Left ventricle myocardium inferior (tissue), 1 donor: ENCODE measurements at regions not wholly inside any gene's neighbourhood (a gene's known extent, or its start where the extent isn't known, plus 50 kb on each side); places are given as distances from the start of the nearest gene placed in this dataset.

Experiments used
- DNase-seq: peaks from one replicate; pipeline ENCODE4 v3.0.0-alpha.2; 2020
- H3K27ac ChIP-seq: fragments of 200-600 bp; replicated peaks from 2 replicates; pipeline ENCODE4 v1.8.0; 2021
- H3K27me3 ChIP-seq: fragments of 200-600 bp; 2 replicates; pipeline ENCODE4 v1.8.0; 2021; ENCODE audit warnings: low read depth
- H3K36me3 ChIP-seq: fragments of 200-600 bp; 2 replicates; pipeline ENCODE4 v1.8.0; 2021
- H3K4me1 ChIP-seq: fragments of 200-600 bp; 2 replicates; pipeline ENCODE4 v1.8.0; 2021
- H3K4me3 ChIP-seq: fragments of 200-600 bp; 2 replicates; pipeline ENCODE4 v1.8.0; 2021; ENCODE audit warnings: mild to moderate bottlenecking, moderate library complexity
- H3K9me3 ChIP-seq: fragments of 200-600 bp; replicated peaks from 2 replicates; pipeline ENCODE4 v1.8.0; 2021
- intact Hi-C: fragments of 100-400 bp; cut with micrococcal nuclease; formaldehyde crosslinking; loops from one replicate; pipeline ENCODE4 v1.11.0; 2022
- TF ChIP-seq, protein P1 (sequence below): fragments of 200-600 bp; IDR thresholded peaks from 2 replicates; pipeline ENCODE4 v1.8.0; 2021; ENCODE audit warnings: antibody characterized with exemption, mild to moderate bottlenecking, borderline replicate concordance
- donor health status: DM: no; HTN: yes; CAD: no; lungs with severe emphysema.

DNA sequence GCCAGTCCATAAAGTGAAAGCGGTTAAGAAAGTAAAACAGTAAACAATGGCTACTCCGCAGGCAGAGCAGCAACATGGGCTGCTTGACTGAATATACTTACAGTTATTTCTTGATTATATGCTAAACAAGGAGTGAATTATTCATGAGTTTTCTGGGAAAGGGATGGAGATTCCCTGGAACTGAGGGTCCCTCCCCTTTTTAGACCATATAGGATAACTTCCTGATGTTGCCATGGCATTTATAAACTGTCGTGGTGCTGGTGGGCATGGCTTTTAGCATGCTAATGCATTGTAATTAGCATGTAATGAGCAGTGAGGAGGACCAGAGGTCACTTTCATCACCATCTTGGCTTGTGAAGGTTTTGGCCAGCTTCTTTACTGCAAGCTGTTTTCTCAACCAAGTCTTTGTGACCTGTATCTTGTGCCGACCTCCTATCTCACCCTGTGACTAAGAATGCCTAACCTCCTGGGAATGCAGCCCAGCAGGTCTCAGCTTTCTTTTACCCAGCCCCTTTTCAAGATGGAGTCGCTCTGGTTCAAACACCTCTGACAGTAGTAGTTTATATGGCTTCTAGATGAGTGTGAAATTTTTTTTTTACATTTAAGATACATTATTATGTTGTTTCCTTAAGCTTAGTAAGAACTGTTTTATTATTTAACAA, 514.8 kb upstream of the TENM3 start:
- Histone ChIP-seq H3K27ac (no peak overlapping the region), H3K4me1 (no peaks in the 10 kb centered on the region), H3K27me3 (no peaks in the 10 kb centered on the region), H3K36me3 (no peaks in the 10 kb centered on the region), H3K4me3 (no peak overlapping the region), H3K9me3 (peaks cover 14% of the 10 kb centered on the region)
- intact Hi-C loops: no loop called here
- DNase-seq: no peak
- TF ChIP-seq, protein P1, sequence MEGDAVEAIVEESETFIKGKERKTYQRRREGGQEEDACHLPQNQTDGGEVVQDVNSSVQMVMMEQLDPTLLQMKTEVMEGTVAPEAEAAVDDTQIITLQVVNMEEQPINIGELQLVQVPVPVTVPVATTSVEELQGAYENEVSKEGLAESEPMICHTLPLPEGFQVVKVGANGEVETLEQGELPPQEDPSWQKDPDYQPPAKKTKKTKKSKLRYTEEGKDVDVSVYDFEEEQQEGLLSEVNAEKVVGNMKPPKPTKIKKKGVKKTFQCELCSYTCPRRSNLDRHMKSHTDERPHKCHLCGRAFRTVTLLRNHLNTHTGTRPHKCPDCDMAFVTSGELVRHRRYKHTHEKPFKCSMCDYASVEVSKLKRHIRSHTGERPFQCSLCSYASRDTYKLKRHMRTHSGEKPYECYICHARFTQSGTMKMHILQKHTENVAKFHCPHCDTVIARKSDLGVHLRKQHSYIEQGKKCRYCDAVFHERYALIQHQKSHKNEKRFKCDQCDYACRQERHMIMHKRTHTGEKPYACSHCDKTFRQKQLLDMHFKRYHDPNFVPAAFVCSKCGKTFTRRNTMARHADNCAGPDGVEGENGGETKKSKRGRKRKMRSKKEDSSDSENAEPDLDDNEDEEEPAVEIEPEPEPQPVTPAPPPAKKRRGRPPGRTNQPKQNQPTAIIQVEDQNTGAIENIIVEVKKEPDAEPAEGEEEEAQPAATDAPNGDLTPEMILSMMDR: no peak

DNA sequence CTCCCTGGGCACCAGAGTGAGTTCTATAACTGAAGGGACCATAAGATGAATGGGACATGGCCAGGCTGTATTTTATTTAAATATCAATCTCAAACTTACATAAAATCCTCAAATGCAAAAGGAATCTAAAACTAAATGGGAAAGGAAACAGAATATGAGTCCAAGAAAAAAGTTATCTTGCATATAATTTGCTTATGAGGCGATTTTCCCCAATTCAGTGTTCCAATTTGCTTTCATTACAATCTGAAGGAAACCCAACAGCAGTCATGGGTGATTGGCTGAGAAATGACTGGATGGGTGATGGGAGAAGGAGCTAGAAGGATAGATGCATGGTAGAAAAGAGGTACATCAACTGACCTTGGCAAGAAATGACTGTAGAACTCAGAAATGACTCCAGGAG, 511.3 kb upstream of the TENM3 start:
- intact Hi-C loops: no loop called here
- H3K4me1 ChIP-seq: no peaks in the 10 kb centered on the region
- no peaks in the 10 kb centered on the region for H3K36me3 ChIP-seq
- TF ChIP-seq, protein P1: no peak
- H3K27ac ChIP-seq: no peak overlapping the region
- no peak for DNase-seq
- H3K4me3 ChIP-seq: no peak overlapping the region
- H3K27me3 ChIP-seq: no peaks in the 10 kb centered on the region
- H3K9me3 ChIP-seq: no peaks in the 10 kb centered on the region

DNA sequence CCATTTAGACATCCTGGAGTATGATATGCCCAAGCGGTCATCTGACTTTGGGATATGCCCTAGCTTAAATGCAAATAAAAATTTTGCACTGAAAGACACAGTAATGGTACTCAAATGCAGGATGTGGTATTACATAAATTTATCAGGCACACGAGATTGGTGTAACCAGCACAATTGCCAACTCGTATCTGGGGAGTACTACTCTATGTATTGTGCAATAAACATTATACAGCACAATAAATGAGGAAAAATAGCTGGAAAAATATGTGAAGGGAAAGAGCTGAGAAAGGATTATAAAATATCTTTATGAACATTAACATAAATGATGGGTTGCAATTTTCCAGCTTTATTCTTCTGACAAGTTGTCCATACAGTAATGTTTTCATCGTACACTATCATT, 505.5 kb upstream of the TENM3 start:
- intact Hi-C loops: no loop called here
- H3K4me1 ChIP-seq: no peaks in the 10 kb centered on the region
- H3K4me3 ChIP-seq: no peak overlapping the region
- H3K9me3 ChIP-seq: peaks cover 6% of the 10 kb centered on the region
- H3K36me3 ChIP-seq: no peaks in the 10 kb centered on the region
- DNase-seq: no peak
- H3K27me3 ChIP-seq: no peaks in the 10 kb centered on the region
- TF ChIP-seq, protein P1: no peak
- no peak overlapping the region for H3K27ac ChIP-seq

- no peaks in the 10 kb centered on the region for H3K36me3 ChIP-seq
- H3K9me3 ChIP-seq: peaks cover 13% of the 10 kb centered on the region
- H3K27ac ChIP-seq: no peak overlapping the region
- no peaks in the 10 kb centered on the region for H3K4me1 ChIP-seq
- intact Hi-C loops: no loop called here
- TF ChIP-seq, protein P1: no peak
- no peak for DNase-seq
- H3K27me3 ChIP-seq: no peaks in the 10 kb centered on the region
- H3K4me3 ChIP-seq: no peak overlapping the region
Measured at GRCh38 chr4:181739031-181739430, 504.2 kb upstream of the TENM3 start.

DNA sequence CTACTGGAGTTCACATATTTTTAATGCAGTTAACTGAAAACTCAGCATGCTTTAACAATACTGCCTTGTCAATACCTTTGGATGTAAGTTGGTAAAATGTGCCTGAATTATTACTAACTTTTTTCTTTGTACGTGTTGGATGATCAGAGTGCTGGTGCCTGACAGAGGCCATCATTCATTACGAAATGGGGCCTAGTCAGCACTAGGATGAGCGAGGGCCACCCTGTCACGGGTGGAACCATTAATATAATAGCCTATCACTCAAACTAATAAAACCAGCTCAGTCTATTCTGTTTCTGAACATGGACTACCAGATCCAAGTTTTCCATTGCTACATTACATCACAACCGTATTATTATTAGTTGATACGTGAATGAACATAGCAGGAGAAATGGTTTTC, 501.7 kb upstream of the TENM3 start:
- H3K4me3 ChIP-seq: no peak overlapping the region
- intact Hi-C loops: no loop called here
- no peak overlapping the region for H3K27ac ChIP-seq
- TF ChIP-seq, protein P1: no peak
- no peaks in the 10 kb centered on the region for H3K36me3 ChIP-seq
- DNase-seq: no peak
- H3K27me3 ChIP-seq: no peaks in the 10 kb centered on the region
- peaks cover 17% of the 10 kb centered on the region for H3K9me3 ChIP-seq
- H3K4me1 ChIP-seq: no peaks in the 10 kb centered on the region
